Psoas muscle (tissue), 7 donors: ENCODE measurements at regions not wholly inside any gene's neighbourhood (a gene's known extent, or its start where the extent isn't known, plus 50 kb on each side); places are given as distances from the start of the nearest gene placed in this dataset.

ENCODE experiments used
- ATAC-seq, 4 donors: fragments of 200-7000 bp; cut with Tn5 transposase; one replicate each; pipeline ENCODE4 v1.9.1; 2020; ENCODE audit warnings: moderate library complexity in 3 of 4, mild to moderate bottlenecking in 2 of 4
- DNase-seq, 2 donors: peaks; one replicate each; pipeline ENCODE4 v3.0.0-alpha.2; 2020
- H3K27ac ChIP-seq: fragments of 200-600 bp; one replicate; pipeline ENCODE4 v1.8.0; 2022
- H3K27me3 ChIP-seq, 3 donors: fragments of 200-600 bp in 1 of 3; one replicate each; pipeline versions ENCODE4 v1.6.1 to v1.8.0; 2013 to 2022; ENCODE audit warnings: low read length in 2 of 3, mild to moderate bottlenecking in 2 of 3, moderate library complexity in 1 of 3; ENCODE audit not compliant: insufficient read depth in 3 of 3
- H3K36me3 ChIP-seq, 2 donors: fragments of 200-600 bp in 1 of 2; one replicate each; pipeline versions ENCODE4 v1.6.1 to v1.8.0; 2013 to 2022; ENCODE audit warnings: low read depth in 1 of 2, mild to moderate bottlenecking in 1 of 2, moderate library complexity in 1 of 2; ENCODE audit not compliant: insufficient read depth in 1 of 2
- H3K4me1 ChIP-seq: fragments of 200-600 bp; one replicate; pipeline ENCODE4 v1.8.0; 2022
- H3K4me3 ChIP-seq: fragments of 200-600 bp; one replicate; pipeline ENCODE4 v1.8.0; 2022; ENCODE audit warnings: mild to moderate bottlenecking
- H3K9me3 ChIP-seq: fragments of 200-600 bp; one replicate; pipeline ENCODE4 v1.8.0; 2022
- WGBS, 3 donors: extraction: QIAGEN DNeasy Blood & Tissue Kit; methylation state at CpG; one replicate each; pipeline versions ENCODE4 v1.1.6 to v1.1.7; 2013; 5-methylcytosine and 5-hydroxymethylcytosine counted together
- intact Hi-C, 2 donors: fragments of 100-400 bp; cut with DNase I; formaldehyde crosslinking; loops; one replicate each; pipeline versions ENCODE4 v1.11.0 to v1.14.2; 2022
- TF ChIP-seq, protein P1 (sequence below): fragments of 200-600 bp; IDR thresholded peaks from one replicate; pipeline ENCODE4 v1.8.0; 2022; ENCODE audit warnings: antibody characterized with exemption
- donor health status: healthy with polysubstance abuse.
- donor health status: DM: no; HTN: no; CAD: no; lungs with moderate emphysema.
- donor health status: Bipolar disorder and iron deficiency.
- donor health status: healthy.
- donor health status: DM: yes; HTN: yes; CAD: no.
- donor health status: DM: no; HTN: no; CAD: no.
- donor health status: DM: yes; HTN: yes; CAD: no.

DNA sequence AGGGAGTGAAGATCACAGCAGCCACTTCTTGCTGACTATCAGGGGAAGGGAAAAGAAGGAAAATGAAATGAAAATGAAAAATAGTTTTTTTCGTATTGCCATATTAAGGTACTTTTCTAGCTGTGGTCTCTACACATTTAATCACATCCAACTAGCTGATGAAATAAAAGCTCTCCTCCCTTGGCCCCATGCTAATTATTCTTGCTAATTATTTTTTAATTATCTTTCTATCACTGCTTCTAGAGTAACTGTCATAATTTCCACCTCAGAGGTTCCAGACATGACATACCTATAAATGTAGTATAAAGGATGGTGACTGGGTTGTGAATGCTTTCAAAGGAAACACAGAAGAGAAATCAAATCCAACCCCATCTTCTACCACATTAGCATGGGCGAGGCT is 334.1 kb upstream of the MAN1A1 start:
- Histone ChIP-seq H3K4me1 (no peaks in the 10 kb centered on the region), H3K27ac (no peak overlapping the region), H3K27me3 (no peaks in the 10 kb centered on the region), H3K36me3 (no peaks in the 10 kb centered on the region), H3K9me3 (no peaks in the 10 kb centered on the region), H3K4me3 (no peak overlapping the region)
- TF ChIP-seq, protein P1, sequence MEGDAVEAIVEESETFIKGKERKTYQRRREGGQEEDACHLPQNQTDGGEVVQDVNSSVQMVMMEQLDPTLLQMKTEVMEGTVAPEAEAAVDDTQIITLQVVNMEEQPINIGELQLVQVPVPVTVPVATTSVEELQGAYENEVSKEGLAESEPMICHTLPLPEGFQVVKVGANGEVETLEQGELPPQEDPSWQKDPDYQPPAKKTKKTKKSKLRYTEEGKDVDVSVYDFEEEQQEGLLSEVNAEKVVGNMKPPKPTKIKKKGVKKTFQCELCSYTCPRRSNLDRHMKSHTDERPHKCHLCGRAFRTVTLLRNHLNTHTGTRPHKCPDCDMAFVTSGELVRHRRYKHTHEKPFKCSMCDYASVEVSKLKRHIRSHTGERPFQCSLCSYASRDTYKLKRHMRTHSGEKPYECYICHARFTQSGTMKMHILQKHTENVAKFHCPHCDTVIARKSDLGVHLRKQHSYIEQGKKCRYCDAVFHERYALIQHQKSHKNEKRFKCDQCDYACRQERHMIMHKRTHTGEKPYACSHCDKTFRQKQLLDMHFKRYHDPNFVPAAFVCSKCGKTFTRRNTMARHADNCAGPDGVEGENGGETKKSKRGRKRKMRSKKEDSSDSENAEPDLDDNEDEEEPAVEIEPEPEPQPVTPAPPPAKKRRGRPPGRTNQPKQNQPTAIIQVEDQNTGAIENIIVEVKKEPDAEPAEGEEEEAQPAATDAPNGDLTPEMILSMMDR, result no peak
- intact Hi-C loops, result no loop called here
- no peak for ATAC-seq
- 86 to 92% (median 91%) methylated on average over 2 of the region's 2 CpGs for WGBS, 3 donors
- no peak for DNase-seq

DNA sequence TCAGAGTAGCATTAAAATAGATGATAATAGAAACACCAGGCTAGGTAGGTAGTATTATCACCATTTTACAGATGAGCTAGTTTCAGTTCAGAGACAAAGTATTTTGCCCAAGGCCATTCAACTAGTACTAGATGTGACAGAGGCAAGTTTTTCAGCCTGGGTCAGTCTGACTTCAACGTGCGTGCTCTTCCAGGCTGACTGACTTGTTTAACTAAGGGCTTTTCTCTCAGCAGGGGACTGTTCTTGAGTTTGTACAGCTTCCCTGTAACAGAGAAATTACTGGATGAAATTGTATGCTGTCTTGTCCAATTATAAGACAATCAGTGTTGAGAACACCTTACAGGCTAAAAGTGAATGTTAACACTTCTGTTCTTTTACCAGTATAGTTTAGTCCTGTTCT is 333.5 kb upstream of the MAN1A1 start:
- H3K27me3 ChIP-seq, result no peaks in the 10 kb centered on the region
- H3K9me3 ChIP-seq, result no peaks in the 10 kb centered on the region
- ATAC-seq (no peak), DNase-seq (no peak)
- no peaks in the 10 kb centered on the region for H3K36me3 ChIP-seq
- no peaks in the 10 kb centered on the region for H3K4me1 ChIP-seq
- TF ChIP-seq, protein P1, result no peak
- H3K27ac ChIP-seq, result no peak overlapping the region
- 61 to 64% (median 61%) methylated on average over 2 of the region's 2 CpGs for WGBS, 3 donors
- intact Hi-C loops, result no loop called here
- no peak overlapping the region for H3K4me3 ChIP-seq

- DNase-seq (no peak), ATAC-seq (no peak)
- Histone ChIP-seq H3K9me3 (no peaks in the 10 kb centered on the region), H3K4me3 (no peak overlapping the region), H3K36me3 (no peaks in the 10 kb centered on the region), H3K27me3 (no peaks in the 10 kb centered on the region), H3K4me1 (no peaks in the 10 kb centered on the region), H3K27ac (no peak overlapping the region)
- TF ChIP-seq, protein P1, result no peak
- intact Hi-C loops, result no loop called here
- WGBS, 3 donors, result 87% methylated on average over 3 of the region's 3 CpGs
Observed at GRCh38 chr6:119678961-119679360, 329.4 kb upstream of the MAN1A1 start.

DNA sequence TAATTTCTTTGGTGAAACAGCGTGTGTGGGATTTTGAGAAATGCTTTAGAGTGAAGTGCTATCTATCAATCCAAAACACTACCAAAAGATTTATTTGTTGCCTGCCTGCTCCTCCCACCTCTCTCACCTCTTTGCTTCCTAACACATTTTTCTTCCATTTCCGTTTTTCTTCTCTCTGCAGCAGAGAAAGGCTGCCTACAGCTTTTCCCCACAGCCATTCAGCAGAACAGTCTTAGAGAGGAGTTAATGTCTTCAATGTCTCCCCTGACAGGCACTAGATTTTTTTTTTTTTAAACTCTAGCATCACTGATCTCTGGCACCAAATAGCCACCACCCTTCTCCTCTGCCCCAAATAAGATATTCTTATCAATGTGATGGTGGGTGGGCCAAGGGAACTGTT is 327.8 kb upstream of the MAN1A1 start:
- intact Hi-C loops, result no loop called here
- no peak for ATAC-seq
- H3K4me1 ChIP-seq, result no peaks in the 10 kb centered on the region
- TF ChIP-seq, protein P1, result no peak
- H3K9me3 ChIP-seq, result no peaks in the 10 kb centered on the region
- DNase-seq, result no peak
- 36 to 50% (median 49%) methylated on average over 2 of the region's 2 CpGs for WGBS, 3 donors
- H3K36me3 ChIP-seq, result no peaks in the 10 kb centered on the region
- H3K27ac ChIP-seq, result no peak overlapping the region
- H3K4me3 ChIP-seq, result no peak overlapping the region
- no peaks in the 10 kb centered on the region for H3K27me3 ChIP-seq

DNA sequence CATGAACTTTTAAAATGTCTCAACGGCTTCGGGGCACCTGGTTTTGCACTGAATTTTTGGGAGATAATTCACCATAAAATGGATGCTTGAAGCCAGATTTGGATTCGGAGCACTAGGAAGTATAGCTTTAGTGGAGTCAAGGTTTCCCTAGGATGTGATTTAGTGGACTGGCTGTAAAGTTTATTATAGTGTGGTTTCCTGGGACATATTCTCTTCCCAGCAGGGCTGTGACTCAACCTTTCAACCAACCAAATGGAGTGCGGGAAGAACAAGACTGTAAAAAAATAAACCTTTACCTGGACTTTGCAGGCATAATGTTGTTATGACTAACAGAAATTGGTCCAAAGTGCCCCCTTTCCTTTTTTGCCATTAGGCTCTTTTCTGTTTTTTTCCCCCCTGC is 327.4 kb upstream of the MAN1A1 start:
- no peaks in the 10 kb centered on the region for H3K27me3 ChIP-seq
- TF ChIP-seq, protein P1, result no peak
- WGBS, 3 donors, result 19 to 55% (median 30%) methylated on average over 4 of the region's 4 CpGs
- no peaks in the 10 kb centered on the region for H3K4me1 ChIP-seq
- DNase-seq, result no peak
- H3K9me3 ChIP-seq, result no peaks in the 10 kb centered on the region
- H3K27ac ChIP-seq, result no peak overlapping the region
- no peak overlapping the region for H3K4me3 ChIP-seq
- no peaks in the 10 kb centered on the region for H3K36me3 ChIP-seq
- no peak for ATAC-seq
- intact Hi-C loops, result no loop called here
